Aorta (tissue), 5 donors: ENCODE measurements at regions not wholly inside any gene's neighbourhood (a gene's known extent, or its start where the extent isn't known, plus 50 kb on each side); places are given as distances from the start of the nearest gene placed in this dataset.
A peak's percentile ranks its signal among the peaks of the same experiment; 100 is the strongest.
"Not testable (repeated sequence)": the region's sequence is repeated elsewhere in the genome, so short reads cannot be mapped to it uniquely, and the experiment has no call there.

Experiments
- ATAC-seq: fragments of 200-7000 bp; cut with Tn5 transposase; one replicate; pipeline ENCODE4 v1.9.1; 2022; ENCODE audit warnings: moderate library complexity; ENCODE audit not compliant: low FRiP score
- DNase-seq, 2 donors: peaks; one replicate each; pipeline ENCODE4 v3.0.0-alpha.2; 2020
- H3K27ac ChIP-seq, 2 donors: one replicate each; pipeline ENCODE4 v1.5.1; 2013; ENCODE audit warnings: low read length in 2 of 2, mild to moderate bottlenecking in 2 of 2, moderate library complexity in 2 of 2, control low read depth in 1 of 2, inconsistent platforms in 1 of 2, low read depth in 1 of 2
- H3K27me3 ChIP-seq, 2 donors: one replicate each; pipeline ENCODE4 v1.6.1; 2013; ENCODE audit warnings: control low read depth in 1 of 2, low read length in 1 of 2, mild to moderate bottlenecking in 1 of 2, moderate library complexity in 1 of 2; ENCODE audit not compliant: insufficient read depth in 2 of 2, control insufficient read depth in 1 of 2
- H3K36me3 ChIP-seq, 2 donors: one replicate each; pipeline ENCODE4 v1.6.1; 2013; ENCODE audit warnings: control low read depth in 1 of 2, low read length in 1 of 2, mild to moderate bottlenecking in 1 of 2; ENCODE audit not compliant: insufficient read depth in 2 of 2, control insufficient read depth in 1 of 2
- H3K4me1 ChIP-seq, 2 donors: one replicate each; pipeline ENCODE4 v1.6.1; 2013; ENCODE audit warnings: low read length in 2 of 2, control low read depth in 1 of 2, mild to moderate bottlenecking in 1 of 2, moderate library complexity in 1 of 2; ENCODE audit not compliant: insufficient read depth in 2 of 2, control insufficient read depth in 1 of 2
- H3K4me3 ChIP-seq, 2 donors: one replicate each; pipeline ENCODE4 v1.5.1; 2013; ENCODE audit warnings: low read length in 2 of 2, control low read depth in 1 of 2, mild to moderate bottlenecking in 1 of 2
- H3K9me3 ChIP-seq: one replicate; pipeline ENCODE4 v1.6.1; 2013; ENCODE audit warnings: mild to moderate bottlenecking, low read length; ENCODE audit not compliant: control insufficient read depth
- WGBS, 2 donors: extraction: QIAGEN DNeasy Blood & Tissue Kit; methylation state at CpG; one replicate each; pipeline ENCODE4 v1.1.7; 2013; 5-methylcytosine and 5-hydroxymethylcytosine counted together
- intact Hi-C, 2 donors: fragments of 100-400 bp; cut with DNase I; formaldehyde crosslinking; loops; one replicate each; pipeline versions ENCODE4 v1.14.2 to v1.15.0; 2022
- donor health status: healthy with polysubstance abuse.
- donor health status: Bipolar disorder and iron deficiency.
- donor health status: DM: no; HTN: no; CAD: no.
- donor health status: DM: no; HTN: no; CAD: no.
- donor health status: DM: yes; HTN: yes; CAD: no.

DNA sequence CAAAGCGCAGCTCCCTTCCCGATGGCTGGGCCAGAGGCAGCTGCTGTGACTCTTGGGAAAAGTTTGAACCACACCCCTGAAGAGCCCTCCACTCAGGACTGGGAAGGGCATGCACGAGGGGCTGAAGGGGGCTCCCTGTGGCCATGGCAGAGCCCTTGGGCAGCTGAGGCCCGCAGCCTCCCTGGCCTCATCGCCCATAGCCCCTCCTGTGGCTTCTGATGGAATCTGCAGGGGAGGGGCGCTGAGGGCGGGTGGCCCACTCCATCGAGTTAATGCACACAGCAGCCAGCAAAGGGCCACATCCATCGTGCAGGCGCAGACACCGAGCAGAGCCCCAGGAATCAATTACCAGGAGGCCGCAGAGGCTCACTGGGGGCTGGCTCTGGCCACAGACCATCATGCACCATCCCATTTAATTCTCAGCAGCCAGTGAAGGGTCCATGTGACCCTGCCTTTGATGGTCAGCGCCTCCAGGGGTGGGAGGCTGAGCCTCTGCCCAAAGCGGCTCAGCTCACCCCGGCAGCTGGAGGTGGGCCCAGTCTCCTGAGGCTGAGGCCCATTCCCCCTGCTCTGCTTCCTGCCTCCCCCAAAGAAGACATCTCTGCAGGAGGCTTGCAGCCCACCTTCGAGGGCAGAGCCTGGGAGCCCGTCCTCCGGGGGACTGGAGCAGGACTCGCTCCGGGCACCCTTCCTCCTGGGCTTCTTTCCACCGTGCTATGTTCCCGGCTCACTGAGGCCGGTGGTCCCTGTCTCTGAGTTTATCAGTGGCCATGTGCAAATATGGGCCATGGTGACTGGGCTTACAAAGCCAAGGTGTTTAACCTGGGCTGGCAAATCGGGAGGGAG lies 1410.2 kb downstream of the BRD1 start:
- no peak overlapping the region for H3K27ac ChIP-seq
- no peaks in the 10 kb centered on the region for H3K9me3 ChIP-seq
- no peak overlapping the region for H3K4me3 ChIP-seq
- no peaks in the 10 kb centered on the region for H3K36me3 ChIP-seq
- intact Hi-C loops, result no loop called here
- no peaks in the 10 kb centered on the region for H3K27me3 ChIP-seq
- H3K4me1 ChIP-seq, result no peaks in the 10 kb centered on the region
- peak; percentile 27 to 65 for DNase-seq
- WGBS, 2 donors, result 71 to 73% methylated on average over 24 of the region's 24 CpGs
- ATAC-seq, result no peak

DNA sequence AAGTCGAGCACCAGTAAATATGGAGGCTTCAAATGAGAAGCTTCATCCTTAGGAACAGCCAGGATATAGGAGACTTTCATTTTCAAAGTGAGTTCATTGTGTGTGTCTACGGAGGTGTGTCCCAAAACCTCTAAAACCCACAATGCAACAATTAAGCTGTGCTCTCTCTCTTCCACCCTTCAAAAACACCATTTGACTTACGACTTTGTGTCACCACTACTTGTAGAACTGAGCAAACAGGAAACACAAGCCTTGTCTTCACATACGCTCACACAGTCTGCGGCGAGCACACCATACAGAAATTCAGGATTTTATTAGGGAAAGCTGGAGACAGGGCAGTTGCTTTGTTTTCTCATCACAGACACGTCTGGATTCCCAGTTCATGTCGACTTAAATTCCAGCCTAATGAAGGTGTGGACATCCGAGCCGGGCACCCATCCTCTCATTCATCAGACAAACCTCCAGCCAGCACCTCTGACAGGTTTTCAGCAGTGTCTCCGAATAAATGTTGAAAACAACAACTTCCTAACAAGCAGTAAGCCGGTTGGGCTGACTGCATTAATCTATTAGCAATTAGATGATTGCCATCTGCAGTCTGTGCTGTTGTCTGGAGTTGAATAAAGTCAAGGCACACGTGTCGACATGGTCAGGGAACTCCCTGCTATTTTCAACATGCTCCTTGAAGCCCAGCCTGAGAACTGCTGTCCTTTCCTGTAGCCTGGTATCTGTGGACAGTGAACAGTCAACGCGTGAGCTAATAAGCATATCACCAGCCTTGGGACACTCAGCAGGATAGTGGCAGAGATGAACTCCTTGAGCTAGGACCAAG lies 1411.1 kb downstream of the BRD1 start:
- no peaks in the 10 kb centered on the region for H3K4me1 ChIP-seq
- no peak overlapping the region for H3K27ac ChIP-seq
- H3K27me3 ChIP-seq, result no peaks in the 10 kb centered on the region
- H3K36me3 ChIP-seq, result no peaks in the 10 kb centered on the region
- ATAC-seq (no peak), DNase-seq (peak in 1 of 2 donors; percentile 12)
- 22 to 28% methylated on average over 16 of the region's 16 CpGs for WGBS, 2 donors
- no peaks in the 10 kb centered on the region for H3K9me3 ChIP-seq
- no peak overlapping the region for H3K4me3 ChIP-seq
- intact Hi-C loops, result no loop called here

GRCh38 chr22:48415520-48415919 lies 1412.2 kb downstream of the BRD1 start:
- Histone ChIP-seq H3K4me3 (no peak overlapping the region), H3K9me3 (peaks cover 3% of the 10 kb centered on the region), H3K27ac (no peak overlapping the region), H3K27me3 (no peaks in the 10 kb centered on the region), H3K4me1 (no peaks in the 10 kb centered on the region), H3K36me3 (no peaks in the 10 kb centered on the region)
- ATAC-seq, result no peak
- 69 to 71% methylated on average over 14 of the region's 14 CpGs for WGBS, 2 donors
- intact Hi-C loops, result no loop called here
- peak in 1 of 2 donors; percentile 57 for DNase-seq

DNA sequence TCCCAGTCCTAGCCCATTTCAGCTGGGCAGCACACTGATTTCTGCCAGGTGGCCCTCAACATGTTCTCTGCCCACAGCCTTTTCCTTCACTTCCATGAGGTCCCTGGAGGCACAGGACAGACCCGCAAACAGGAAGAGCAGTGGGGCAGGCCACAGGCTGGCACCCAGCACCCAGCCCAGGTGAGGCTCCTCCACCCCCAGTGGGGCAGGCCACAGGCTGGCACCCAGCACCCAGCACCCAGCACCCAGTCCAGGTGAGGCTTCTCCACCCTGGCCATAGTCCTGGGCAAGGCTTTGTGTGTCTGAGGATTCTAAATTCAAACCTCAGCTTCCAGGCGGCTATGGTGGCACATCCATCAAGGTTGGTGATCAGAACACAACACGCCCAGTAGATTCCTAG lies 1413.0 kb downstream of the BRD1 start:
- no peaks in the 10 kb centered on the region for H3K36me3 ChIP-seq
- no peak for ATAC-seq
- H3K4me1 ChIP-seq, result no peaks in the 10 kb centered on the region
- no peaks in the 10 kb centered on the region for H3K27me3 ChIP-seq
- H3K9me3 ChIP-seq, result peaks cover 3% of the 10 kb centered on the region
- 84 to 87% methylated on average over 3 of the region's 3 CpGs for WGBS, 2 donors
- DNase-seq, result peak in 1 of 2 donors; percentile 50
- no peak overlapping the region for H3K27ac ChIP-seq
- no peak overlapping the region for H3K4me3 ChIP-seq
- intact Hi-C loops, result no loop called here

DNA sequence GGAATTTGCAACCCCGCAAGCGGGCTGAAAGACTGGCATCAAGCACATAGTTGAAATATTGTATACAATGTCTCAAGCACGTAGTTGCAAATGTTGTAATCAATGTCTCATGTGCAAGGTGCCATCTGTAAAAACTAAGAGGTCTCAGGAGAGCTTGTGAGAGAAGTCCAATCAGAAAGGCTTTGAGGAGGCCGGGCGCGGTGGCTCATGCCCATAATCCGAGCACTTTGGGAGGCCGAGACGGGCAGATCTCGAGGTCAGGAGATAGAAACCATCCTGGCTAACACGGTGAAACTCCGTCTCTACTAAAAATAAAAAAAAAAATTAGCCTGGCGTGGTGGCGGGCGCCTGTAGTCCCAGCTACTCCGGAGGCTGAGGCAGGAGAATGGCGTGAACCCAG lies 1414.7 kb downstream of the BRD1 start:
- ATAC-seq, intact Hi-C loops, H3K9me3 ChIP-seq, H3K27ac ChIP-seq, H3K27me3 ChIP-seq, H3K4me1 ChIP-seq, H3K4me3 ChIP-seq, H3K36me3 ChIP-seq: not testable (repeated sequence)
- peak in 1 of 2 donors; percentile 34 for DNase-seq
- 87 to 92% methylated on average over 17 of the region's 17 CpGs for WGBS, 2 donors

DNA sequence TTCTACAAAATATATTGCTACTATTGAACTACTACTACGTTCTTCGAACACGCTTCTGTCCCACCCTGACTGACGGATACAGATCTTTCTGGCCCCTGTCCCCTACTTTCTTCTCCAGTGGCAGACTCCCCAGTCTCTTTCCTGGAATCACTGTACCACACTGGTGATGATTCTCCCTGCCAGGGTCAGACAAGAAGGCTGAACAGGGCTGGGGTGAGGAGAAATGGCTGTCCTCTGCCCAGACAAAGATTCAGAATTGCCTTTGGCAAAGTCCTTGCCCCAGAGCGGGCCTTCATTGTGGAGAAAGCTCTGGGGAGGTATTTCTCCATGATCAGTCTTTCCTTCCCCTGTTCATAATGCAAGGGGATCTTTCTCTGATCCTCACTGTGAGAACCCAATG lies 1417.1 kb downstream of the BRD1 start:
- no peaks in the 10 kb centered on the region for H3K27me3 ChIP-seq
- no peak overlapping the region for H3K4me3 ChIP-seq
- DNase-seq (no peak), ATAC-seq (no peak)
- no peaks in the 10 kb centered on the region for H3K4me1 ChIP-seq
- 78 to 79% methylated on average over 5 of the region's 5 CpGs for WGBS, 2 donors
- intact Hi-C loops, result no loop called here
- no peaks in the 10 kb centered on the region for H3K36me3 ChIP-seq
- H3K27ac ChIP-seq, result no peak overlapping the region
- H3K9me3 ChIP-seq, result peaks cover 3% of the 10 kb centered on the region

DNA sequence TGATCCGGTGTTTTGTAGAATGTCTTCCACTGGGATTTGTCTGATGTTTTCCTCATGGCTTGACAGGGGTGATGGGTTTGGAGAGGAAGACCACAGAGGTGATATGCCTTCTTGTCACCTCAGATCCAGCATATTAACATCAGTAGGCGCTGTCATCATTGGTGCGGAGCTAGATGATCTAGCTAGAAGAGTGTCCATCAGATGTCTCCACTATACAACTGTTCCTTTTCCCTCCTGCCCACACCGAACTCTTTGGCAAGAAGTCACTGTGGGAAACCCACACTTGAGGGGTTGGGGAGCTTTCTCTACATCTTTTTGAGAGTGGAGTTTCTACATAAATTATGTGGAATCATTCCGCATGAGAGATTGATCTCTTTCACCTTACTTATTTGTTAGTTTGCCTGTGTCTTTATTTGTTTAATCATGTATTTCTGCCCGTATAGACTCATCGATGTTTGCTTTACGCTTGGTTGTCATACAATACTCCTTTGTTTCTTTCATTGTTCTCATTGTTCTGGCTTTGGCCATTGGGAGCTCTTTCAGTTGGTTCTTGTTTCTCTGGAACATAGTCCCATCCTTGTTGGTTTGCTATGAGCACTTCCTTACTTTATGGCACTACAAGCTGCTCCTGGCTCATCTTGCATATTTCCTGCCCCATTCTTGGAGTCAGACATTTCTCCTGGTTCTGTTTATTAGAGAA lies 1420.3 kb downstream of the BRD1 start:
- Histone ChIP-seq H3K27me3 (no peaks in the 10 kb centered on the region), H3K36me3 (no peaks in the 10 kb centered on the region), H3K27ac (no peak overlapping the region), H3K9me3 (peaks cover 3% of the 10 kb centered on the region), H3K4me1 (no peaks in the 10 kb centered on the region), H3K4me3 (no peak overlapping the region)
- WGBS, 2 donors, result 93 to 95% methylated on average over 8 of the region's 8 CpGs
- ATAC-seq (no peak), DNase-seq (no peak)
- intact Hi-C loops, result no loop called here

- no peaks in the 10 kb centered on the region for H3K36me3 ChIP-seq
- no peak overlapping the region for H3K4me3 ChIP-seq
- ATAC-seq (no peak), DNase-seq (no peak)
- 49 to 65% methylated on average over 4 of the region's 4 CpGs for WGBS, 2 donors
- H3K27ac ChIP-seq, result no peak overlapping the region
- no peaks in the 10 kb centered on the region for H3K4me1 ChIP-seq
- no peaks in the 10 kb centered on the region for H3K27me3 ChIP-seq
- peaks cover under 1% of the 10 kb centered on the region for H3K9me3 ChIP-seq
- intact Hi-C loops, result no loop called here
These were observed 1421.5 kb downstream of the BRD1 start for GRCh38 chr22:48406161-48406560.
